MM.1S (cell line): ENCODE measurements at regions not wholly inside any gene's neighbourhood (a gene's known extent, or its start where the extent isn't known, plus 50 kb on each side); places are given as distances from the start of the nearest gene placed in this dataset.

ENCODE experiments used
- EZH2 ChIP-seq: fragments of 300-600 bp; sonication (generic); optimal IDR thresholded peaks from 2 replicates; pipeline ENCODE3; 2017; ENCODE audit warnings: low read depth, mild to moderate bottlenecking, antibody characterized with exemption, low read length, mixed read lengths
- TF ChIP-seq, protein P1 (sequence below): fragments of 300-600 bp; sonication (generic); IDR thresholded peaks from 2 replicates; pipeline ENCODE4 v1.5.1; 2016; ENCODE audit warnings: antibody characterized with exemption, low read length, mixed read lengths

DNA sequence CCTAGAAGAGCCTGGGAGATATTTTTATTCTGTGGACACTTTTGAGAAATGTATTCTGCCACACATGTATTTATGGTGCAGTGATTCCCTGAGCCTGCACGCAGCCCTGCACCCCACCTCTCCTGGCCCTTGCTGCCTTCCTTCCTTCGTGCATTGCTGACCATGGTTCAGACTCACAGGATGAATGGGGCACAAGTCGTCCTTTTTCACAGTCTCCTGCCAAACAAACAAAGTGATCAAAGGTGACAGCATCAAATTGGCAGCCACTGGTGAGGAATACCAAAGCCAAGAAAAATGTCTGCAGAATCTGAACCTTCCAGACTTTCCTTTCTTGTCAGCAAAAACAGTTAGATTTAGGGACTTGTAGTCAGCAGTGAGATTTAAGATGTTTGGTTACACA lies 215.0 kb downstream of the ACTR3B start:
- TF ChIP-seq, protein P1, sequence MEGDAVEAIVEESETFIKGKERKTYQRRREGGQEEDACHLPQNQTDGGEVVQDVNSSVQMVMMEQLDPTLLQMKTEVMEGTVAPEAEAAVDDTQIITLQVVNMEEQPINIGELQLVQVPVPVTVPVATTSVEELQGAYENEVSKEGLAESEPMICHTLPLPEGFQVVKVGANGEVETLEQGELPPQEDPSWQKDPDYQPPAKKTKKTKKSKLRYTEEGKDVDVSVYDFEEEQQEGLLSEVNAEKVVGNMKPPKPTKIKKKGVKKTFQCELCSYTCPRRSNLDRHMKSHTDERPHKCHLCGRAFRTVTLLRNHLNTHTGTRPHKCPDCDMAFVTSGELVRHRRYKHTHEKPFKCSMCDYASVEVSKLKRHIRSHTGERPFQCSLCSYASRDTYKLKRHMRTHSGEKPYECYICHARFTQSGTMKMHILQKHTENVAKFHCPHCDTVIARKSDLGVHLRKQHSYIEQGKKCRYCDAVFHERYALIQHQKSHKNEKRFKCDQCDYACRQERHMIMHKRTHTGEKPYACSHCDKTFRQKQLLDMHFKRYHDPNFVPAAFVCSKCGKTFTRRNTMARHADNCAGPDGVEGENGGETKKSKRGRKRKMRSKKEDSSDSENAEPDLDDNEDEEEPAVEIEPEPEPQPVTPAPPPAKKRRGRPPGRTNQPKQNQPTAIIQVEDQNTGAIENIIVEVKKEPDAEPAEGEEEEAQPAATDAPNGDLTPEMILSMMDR = no peak
- TF ChIP-seq EZH2 = no peak
